HepG2 (cell line): ENCODE measurements at regions not wholly inside any gene's neighbourhood (a gene's known extent, or its start where the extent isn't known, plus 50 kb on each side); places are given as distances from the start of the nearest gene placed in this dataset.

Source experiments
- ATAC-seq: fragments of 200-7000 bp; cut with Tn5 transposase; 3 replicates; pipeline ENCODE4 v1.9.1; 2020; ENCODE audit warnings: mild to moderate bottlenecking, moderate library complexity
- BruUV-seq: library from RNA; stranded (reverse); fragments of 400-500 nt; replicated peaks from 2 replicates; lab custom pipeline; 2021; lab: Mats Ljungman, UMichigan
- CTCF ChIA-PET: fragments of 300-600 bp; formaldehyde crosslinking; extraction: SDS; loops from one replicate; lab custom pipeline; 2021; ENCODE audit warnings: low total read pairs, inconsistent platforms, low intra/inter-chr PET ratio; lab: Yijun Ruan, JAX
- POLR2A ChIA-PET: fragments of 350-600 bp; sonication (Branson Sonifier 250); formaldehyde crosslinking; loops from one replicate; lab custom pipeline; 2020; ENCODE audit warnings: antibody characterized with exemption, inconsistent platforms; lab: Yijun Ruan, JAX
- DNase-seq: peaks from one replicate; pipeline ENCODE4 v3.0.0-alpha.2; 2015; ENCODE audit warnings: low spot score
- FAIRE-seq: peaks from 3 replicates; lab custom pipeline; 2011; peaks lifted over from hg19 to GRCh38; lab: Jason Lieb, UNC
- H2AFZ ChIP-seq: one replicate; pipeline ENCODE4 v1.6.1; 2011; ENCODE audit warnings: low read length, inconsistent platforms
- H3K27ac ChIP-seq: fragments of 300-600 bp; 3 replicates; pipeline ENCODE4 v1.8.0; 2011; ENCODE audit warnings: mixed run types, mild to moderate bottlenecking, mixed read lengths, low read length, inconsistent platforms; ENCODE audit not compliant: insufficient read depth; ENCODE audit errors: extremely low read length
- H3K27me3 ChIP-seq, 2 experiments: fragments of 200-600 bp in 1 of 2; 2 replicates in 1 of 2; 3 replicates in 1 of 2; pipeline versions ENCODE4 v1.6.0 to v1.8.0; 2011; ENCODE audit warnings: low read length in 2 of 2, mild to moderate bottlenecking in 2 of 2, moderate library complexity in 2 of 2, inconsistent platforms in 1 of 2; ENCODE audit not compliant: insufficient read depth in 2 of 2, control insufficient read depth in 1 of 2
- H3K36me3 ChIP-seq, 2 experiments: fragments of 200-600 bp in 1 of 2; replicated peaks in 1 of 2; 2 replicates in 1 of 2; 3 replicates in 1 of 2; pipeline versions ENCODE4 v1.5.1 to v1.8.0; 2011; ENCODE audit warnings: low read length in 2 of 2, inconsistent platforms in 1 of 2; ENCODE audit not compliant: insufficient read depth in 2 of 2, control insufficient read depth in 1 of 2
- H3K4me1 ChIP-seq: 2 replicates; pipeline ENCODE4 v1.5.1; 2012; ENCODE audit warnings: low read length, inconsistent platforms; ENCODE audit not compliant: insufficient read depth
- H3K4me2 ChIP-seq: 2 replicates; pipeline ENCODE4 v1.6.0; 2011; ENCODE audit warnings: low read depth, low read length, inconsistent platforms
- H3K4me3 ChIP-seq, 3 experiments: fragments of 200-600 bp in 1 of 3; sonication (generic), shearing (Covaris generic) in 1 of 3; replicated peaks in 1 of 3; 2 replicates each; pipeline ENCODE4 v1.5.1; 2011 to 2016; ENCODE audit warnings: low read length in 3 of 3, inconsistent platforms in 2 of 3, low read depth in 2 of 3, mild to moderate bottlenecking in 2 of 3, control low read depth in 1 of 3, mixed read lengths in 1 of 3; ENCODE audit not compliant: insufficient read depth in 1 of 3
- H3K79me2 ChIP-seq: one replicate; pipeline ENCODE4 v1.6.1; 2011; ENCODE audit warnings: low read length, inconsistent platforms; ENCODE audit not compliant: insufficient read depth
- H3K9ac ChIP-seq: 2 replicates; pipeline ENCODE4 v1.6.0; 2011; ENCODE audit warnings: mild to moderate bottlenecking, low read depth, low read length, inconsistent platforms; ENCODE audit not compliant: insufficient read depth
- H3K9me3 ChIP-seq: 2 replicates; pipeline ENCODE4 v1.5.1; 2012; ENCODE audit warnings: mild to moderate bottlenecking, low read length
- H4K20me1 ChIP-seq: 2 replicates; pipeline ENCODE4 v1.6.0; 2011; ENCODE audit warnings: inconsistent platforms, mild to moderate bottlenecking, low read length, moderate library complexity; ENCODE audit not compliant: insufficient read depth
- AKAP8 ChIP-seq: sonication (generic); formaldehyde crosslinking; IDR thresholded peaks from 2 replicates; pipeline ENCODE4 v1.5.1; 2020; ENCODE audit warnings: mild to moderate bottlenecking, missing genetic modification reagents
- BRD4 ChIP-seq: sonication (generic); formaldehyde crosslinking; IDR thresholded peaks from 2 replicates; pipeline ENCODE4 v1.4.0; 2020; ENCODE audit warnings: missing genetic modification reagents
- DNMT1 ChIP-seq: sonication (generic); formaldehyde crosslinking; IDR thresholded peaks from 2 replicates; pipeline ENCODE4 v1.5.1; 2020; ENCODE audit warnings: mild to moderate bottlenecking, missing genetic modification reagents
- LRRFIP1 ChIP-seq: sonication (generic); formaldehyde crosslinking; conservative IDR thresholded peaks from 2 replicates; pipeline ENCODE4 v1.4.0; 2020; ENCODE audit warnings: missing genetic modification reagents
- MZF1 ChIP-seq: sonication (generic); formaldehyde crosslinking; IDR thresholded peaks from 2 replicates; pipeline ENCODE4 v1.8.1; 2023; ENCODE audit warnings: mild to moderate bottlenecking, missing genetic modification reagents, borderline replicate concordance
- NKX3-1 ChIP-seq: sonication (generic); formaldehyde crosslinking; IDR thresholded peaks from 2 replicates; pipeline ENCODE4 v1.5.0; 2020; ENCODE audit warnings: missing genetic modification reagents
- SAFB2 ChIP-seq: sonication (generic); formaldehyde crosslinking; IDR thresholded peaks from 2 replicates; pipeline ENCODE4 v1.5.1; 2020; ENCODE audit warnings: missing genetic modification reagents, low read depth, mild to moderate bottlenecking, borderline replicate concordance
- SCMH1 ChIP-seq: sonication (generic); formaldehyde crosslinking; IDR thresholded peaks from 2 replicates; pipeline ENCODE4 v1.9.0; 2021; ENCODE audit warnings: missing genetic modification reagents, mild to moderate bottlenecking, borderline replicate concordance
- SP5 ChIP-seq: IDR thresholded peaks from 2 replicates; pipeline ENCODE4 v1.6.1; 2016; ENCODE audit warnings: low read depth, borderline replicate concordance
- ZBTB38 ChIP-seq: sonication (generic); formaldehyde crosslinking; IDR thresholded peaks from 2 replicates; pipeline ENCODE4 v1.5.1; 2020; ENCODE audit warnings: mild to moderate bottlenecking, missing genetic modification reagents
- ZFP36L2 ChIP-seq: sonication (generic); formaldehyde crosslinking; IDR thresholded peaks from 2 replicates; pipeline ENCODE4 v1.4.0; 2020; ENCODE audit warnings: missing genetic modification reagents
- ZNF251 ChIP-seq: sonication (generic); formaldehyde crosslinking; IDR thresholded peaks from 2 replicates; pipeline ENCODE4 v1.9.0; 2021; ENCODE audit warnings: mild to moderate bottlenecking, missing genetic modification reagents
- ZNF335 ChIP-seq: sonication (generic); formaldehyde crosslinking; IDR thresholded peaks from 2 replicates; pipeline ENCODE4 v1.4.0; 2020; ENCODE audit warnings: missing genetic modification reagents
- ZNF343 ChIP-seq: sonication (generic); formaldehyde crosslinking; IDR thresholded peaks from 2 replicates; pipeline ENCODE4 v1.4.0; 2020; ENCODE audit warnings: mild to moderate bottlenecking, missing genetic modification reagents
- ZNF367 ChIP-seq: sonication (generic); formaldehyde crosslinking; IDR thresholded peaks from 2 replicates; pipeline ENCODE4 v1.4.0; 2020; ENCODE audit warnings: missing genetic modification reagents, borderline replicate concordance
- ZNF619 ChIP-seq: sonication (generic); formaldehyde crosslinking; IDR thresholded peaks from 2 replicates; pipeline ENCODE4 v1.4.0; 2020; ENCODE audit warnings: mild to moderate bottlenecking, missing genetic modification reagents
- ZNF792 ChIP-seq: IDR thresholded peaks from 2 replicates; pipeline ENCODE4 v1.6.1; 2016
- ZSCAN9 ChIP-seq: IDR thresholded peaks from 2 replicates; pipeline ENCODE4 v1.6.1; 2016; ENCODE audit warnings: borderline replicate concordance
- WGBS: methylation state at CpG from one replicate; pipeline ENCODE4 v1.1.6; 2017; ENCODE audit warnings: low lambda C conversion rate; 5-methylcytosine and 5-hydroxymethylcytosine counted together
- in situ Hi-C: cut with HindIII; loops from 2 replicates; pipeline ENCODE4 v1.10.0; 2017; ENCODE audit warnings: low pct_unique_long_range_greater_than_20kb; ENCODE audit not compliant: extremely low pct_ligation_motif_present
- intact Hi-C: fragments of 100-400 bp; cut with micrococcal nuclease; formaldehyde crosslinking; loops from one replicate; pipeline ENCODE4 v1.10.0; 2022; ENCODE audit not compliant: unreplicated experiment
- TF ChIP-seq, protein P1 (sequence below): sonication (generic); formaldehyde crosslinking; IDR thresholded peaks from 2 replicates; pipeline ENCODE4 v1.4.0; 2020; ENCODE audit warnings: missing genetic modification reagents, borderline replicate concordance
- TF ChIP-seq, protein P2 (sequence below): sonication (generic); formaldehyde crosslinking; IDR thresholded peaks from 2 replicates; pipeline ENCODE4 v1.5.0; 2020; ENCODE audit warnings: missing genetic modification reagents

- TF ChIP-seq, protein P1, sequence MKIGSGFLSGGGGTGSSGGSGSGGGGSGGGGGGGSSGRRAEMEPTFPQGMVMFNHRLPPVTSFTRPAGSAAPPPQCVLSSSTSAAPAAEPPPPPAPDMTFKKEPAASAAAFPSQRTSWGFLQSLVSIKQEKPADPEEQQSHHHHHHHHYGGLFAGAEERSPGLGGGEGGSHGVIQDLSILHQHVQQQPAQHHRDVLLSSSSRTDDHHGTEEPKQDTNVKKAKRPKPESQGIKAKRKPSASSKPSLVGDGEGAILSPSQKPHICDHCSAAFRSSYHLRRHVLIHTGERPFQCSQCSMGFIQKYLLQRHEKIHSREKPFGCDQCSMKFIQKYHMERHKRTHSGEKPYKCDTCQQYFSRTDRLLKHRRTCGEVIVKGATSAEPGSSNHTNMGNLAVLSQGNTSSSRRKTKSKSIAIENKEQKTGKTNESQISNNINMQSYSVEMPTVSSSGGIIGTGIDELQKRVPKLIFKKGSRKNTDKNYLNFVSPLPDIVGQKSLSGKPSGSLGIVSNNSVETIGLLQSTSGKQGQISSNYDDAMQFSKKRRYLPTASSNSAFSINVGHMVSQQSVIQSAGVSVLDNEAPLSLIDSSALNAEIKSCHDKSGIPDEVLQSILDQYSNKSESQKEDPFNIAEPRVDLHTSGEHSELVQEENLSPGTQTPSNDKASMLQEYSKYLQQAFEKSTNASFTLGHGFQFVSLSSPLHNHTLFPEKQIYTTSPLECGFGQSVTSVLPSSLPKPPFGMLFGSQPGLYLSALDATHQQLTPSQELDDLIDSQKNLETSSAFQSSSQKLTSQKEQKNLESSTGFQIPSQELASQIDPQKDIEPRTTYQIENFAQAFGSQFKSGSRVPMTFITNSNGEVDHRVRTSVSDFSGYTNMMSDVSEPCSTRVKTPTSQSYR (CRISPR knock-in tag) = no peak
- TF ChIP-seq, protein P2, sequence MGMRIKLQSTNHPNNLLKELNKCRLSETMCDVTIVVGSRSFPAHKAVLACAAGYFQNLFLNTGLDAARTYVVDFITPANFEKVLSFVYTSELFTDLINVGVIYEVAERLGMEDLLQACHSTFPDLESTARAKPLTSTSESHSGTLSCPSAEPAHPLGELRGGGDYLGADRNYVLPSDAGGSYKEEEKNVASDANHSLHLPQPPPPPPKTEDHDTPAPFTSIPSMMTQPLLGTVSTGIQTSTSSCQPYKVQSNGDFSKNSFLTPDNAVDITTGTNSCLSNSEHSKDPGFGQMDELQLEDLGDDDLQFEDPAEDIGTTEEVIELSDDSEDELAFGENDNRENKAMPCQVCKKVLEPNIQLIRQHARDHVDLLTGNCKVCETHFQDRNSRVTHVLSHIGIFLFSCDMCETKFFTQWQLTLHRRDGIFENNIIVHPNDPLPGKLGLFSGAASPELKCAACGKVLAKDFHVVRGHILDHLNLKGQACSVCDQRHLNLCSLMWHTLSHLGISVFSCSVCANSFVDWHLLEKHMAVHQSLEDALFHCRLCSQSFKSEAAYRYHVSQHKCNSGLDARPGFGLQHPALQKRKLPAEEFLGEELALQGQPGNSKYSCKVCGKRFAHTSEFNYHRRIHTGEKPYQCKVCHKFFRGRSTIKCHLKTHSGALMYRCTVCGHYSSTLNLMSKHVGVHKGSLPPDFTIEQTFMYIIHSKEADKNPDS = no peak
- no peak for TF ChIP-seq SCMH1 (CRISPR knock-in tag)
- no peak for TF ChIP-seq ZNF343 (CRISPR knock-in tag)
- TF ChIP-seq SP5 (CRISPR knock-in tag) = no peak
- TF ChIP-seq NKX3-1 = no peak
These were observed 388.7 kb downstream of the EFNA5 start (continued) for GRCh38 chr5:107282061-107282460.

GRCh38 chr5:107278774-107279173, 392.0 kb downstream of the EFNA5 start:
- Histone ChIP-seq H3K27me3 (no peaks in the 10 kb centered on the region), H3K4me1 (no peaks in the 10 kb centered on the region), H2AFZ (no peak overlapping the region), H3K36me3 (no peaks in the 10 kb centered on the region), H3K27ac (no peak overlapping the region), H3K9ac (no peak overlapping the region), H3K4me3 (no peak overlapping the region), H3K9me3 (no peaks in the 10 kb centered on the region), H3K4me2 (no peak overlapping the region), H3K79me2 (no peaks in the 10 kb centered on the region), H4K20me1 (no peaks in the 10 kb centered on the region)
- ATAC-seq (no peak), FAIRE-seq (no peak), DNase-seq (no peak)
- in situ Hi-C loops = no loop called here
- ChIA-PET POLR2A (no interaction called here), CTCF (no interaction called here)
- WGBS = 2% methylated on average over 4 of the region's 4 CpGs
- BruUV-seq = no TSS peak
- TF ChIP-seq DNMT1 = no peak
- TF ChIP-seq ZNF367 (CRISPR knock-in tag) = no peak
- TF ChIP-seq ZFP36L2 (CRISPR knock-in tag) = no peak
- TF ChIP-seq ZNF792 (CRISPR knock-in tag) = no peak
- TF ChIP-seq ZNF251 (CRISPR knock-in tag) = no peak
- no peak for TF ChIP-seq ZSCAN9 (CRISPR knock-in tag)
- no peak for TF ChIP-seq LRRFIP1
- no peak for TF ChIP-seq AKAP8 (CRISPR knock-in tag)
- TF ChIP-seq BRD4 (CRISPR knock-in tag) = no peak
- no peak for TF ChIP-seq ZNF335 (CRISPR knock-in tag)
- no peak for TF ChIP-seq ZNF619 (CRISPR knock-in tag)
- TF ChIP-seq SAFB2 (CRISPR knock-in tag) = no peak
- no peak for TF ChIP-seq ZBTB38 (CRISPR knock-in tag)
- no peak for TF ChIP-seq MZF1 (CRISPR knock-in tag)
- intact Hi-C loops = no loop called here
